ENCODE measurements at regions not wholly inside any gene's neighbourhood (a gene's known extent, or its start where the extent isn't known, plus 50 kb on each side); places are given as distances from the start of the nearest gene placed in this dataset.

DNA sequence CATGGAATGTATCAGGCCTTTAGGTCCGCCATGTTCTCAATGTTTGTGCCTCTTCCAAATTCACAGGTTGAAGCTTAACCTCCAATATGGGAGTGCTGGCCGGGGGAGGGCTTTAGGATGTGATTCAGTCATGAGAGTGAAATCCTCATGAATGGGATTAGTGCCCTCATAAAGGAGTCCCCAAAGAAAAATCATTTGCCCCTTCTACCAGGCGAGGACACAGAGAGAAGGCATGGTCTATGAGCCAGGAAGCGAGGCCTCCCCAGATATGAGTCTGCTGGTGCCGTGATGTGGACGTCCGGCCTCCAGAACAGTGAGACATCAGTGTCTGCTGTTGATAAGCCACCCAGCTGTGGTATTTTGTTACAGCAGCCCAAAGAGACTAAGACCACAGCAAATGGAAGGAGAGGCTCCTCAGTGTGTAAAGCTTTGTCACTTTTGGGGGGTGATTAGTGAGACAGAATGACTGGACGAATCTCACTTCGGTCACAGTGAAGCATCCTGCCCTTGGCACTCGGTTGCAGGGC is 231.3 kb upstream of the KLF6 start:
- Histone ChIP-seq H3K27ac (no peak overlapping the region), H3K27me3 (replicated peaks; ENCODE audit: insufficient read depth) (no peaks in the 10 kb centered on the region), H3K4me1 (ENCODE audit: control insufficient read depth in 1 of 2, low read depth in 2 of 2) (peaks cover 0 to 6% of the 10 kb centered on the region in 2 donors), H3K36me3 (no peaks in the 10 kb centered on the region), H3K9me3 (no peaks in the 10 kb centered on the region), H3K4me3 (no peak overlapping the region)
- DNase-seq (ENCODE audit: low spot score) (no peak), ATAC-seq (ENCODE audit: insufficient number of reproducible peaks, low FRiP score, low read depth) (no peak)
- no peak for TF ChIP-seq CTCF (IDR thresholded peaks at IDR 0.05)

DNA sequence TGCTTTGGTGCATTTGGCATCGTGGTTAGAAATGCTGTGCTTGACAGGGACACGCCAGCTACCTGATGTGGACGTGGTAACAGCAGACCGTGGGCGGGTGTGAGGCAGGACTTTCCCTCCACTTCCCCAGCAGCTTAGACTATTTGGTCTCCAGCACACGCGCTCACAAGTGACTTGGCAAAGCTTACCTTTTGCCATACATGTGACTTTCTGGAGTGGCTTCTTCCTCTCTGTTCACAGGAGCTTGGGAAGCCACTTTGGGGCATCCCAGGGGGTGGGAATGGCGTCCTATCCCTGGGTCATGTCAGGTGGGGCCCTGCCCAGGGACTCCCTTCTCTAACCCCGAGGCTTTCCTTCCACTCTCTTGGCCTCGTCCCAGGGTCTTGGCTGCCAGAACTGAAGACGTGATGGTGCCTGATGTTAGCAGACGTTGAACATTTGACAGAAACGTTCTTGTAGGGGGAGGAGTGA is 228.7 kb upstream of the KLF6 start:
- Histone ChIP-seq H3K4me1 (ENCODE audit: control insufficient read depth in 1 of 2, low read depth in 2 of 2) (peaks cover 0 to 6% of the 10 kb centered on the region in 2 donors), H3K36me3 (no peaks in the 10 kb centered on the region), H3K27ac (no peak overlapping the region), H3K4me3 (peak overlapping the region; percentile 24), H3K27me3 (replicated peaks; ENCODE audit: insufficient read depth) (no peaks in the 10 kb centered on the region), H3K9me3 (no peaks in the 10 kb centered on the region)
- ATAC-seq (ENCODE audit: insufficient number of reproducible peaks, low FRiP score, low read depth), result no peak
- TF ChIP-seq CTCF (IDR thresholded peaks at IDR 0.05), result no peak
- no peak for DNase-seq (ENCODE audit: low spot score)

DNA sequence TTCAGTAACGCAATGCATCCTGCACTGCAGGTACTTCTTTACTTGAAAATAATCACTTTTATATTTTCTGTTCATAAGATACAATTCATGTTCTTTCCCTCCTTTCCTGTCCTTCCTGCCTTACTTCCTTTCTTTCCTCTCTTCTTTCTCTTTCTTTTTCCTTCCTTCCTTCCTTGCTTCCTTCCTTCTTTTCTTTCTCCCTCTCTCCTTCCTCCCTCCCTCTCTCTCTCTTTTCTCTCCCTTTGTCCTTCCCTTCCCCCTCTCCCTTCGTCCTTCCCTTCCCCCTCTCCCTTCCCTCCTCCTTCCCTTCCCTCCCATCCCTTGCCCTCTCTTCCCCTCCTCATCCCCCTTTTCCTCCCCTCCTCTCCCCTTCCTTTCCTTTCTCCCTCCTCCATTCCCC is 227.8 kb upstream of the KLF6 start:
- Histone ChIP-seq H3K27ac (no peak overlapping the region), H3K4me3 (no peak overlapping the region), H3K27me3 (replicated peaks; ENCODE audit: insufficient read depth) (no peaks in the 10 kb centered on the region), H3K4me1 (ENCODE audit: control insufficient read depth in 1 of 2, low read depth in 2 of 2) (peaks cover 0 to 6% of the 10 kb centered on the region in 2 donors), H3K36me3 (no peaks in the 10 kb centered on the region), H3K9me3 (no peaks in the 10 kb centered on the region)
- TF ChIP-seq CTCF (IDR thresholded peaks at IDR 0.05), result no peak
- ATAC-seq (ENCODE audit: insufficient number of reproducible peaks, low FRiP score, low read depth) (no peak), DNase-seq (ENCODE audit: low spot score) (no peak)

GRCh38 chr10:4011136-4011812 is 226.3 kb upstream of the KLF6 start:
- ATAC-seq (ENCODE audit: insufficient number of reproducible peaks, low FRiP score, low read depth) (no peak), DNase-seq (ENCODE audit: low spot score) (no peak)
- no peaks in the 10 kb centered on the region for H3K36me3 ChIP-seq
- TF ChIP-seq CTCF (IDR thresholded peaks at IDR 0.05), result no peak
- no peak overlapping the region for H3K4me3 ChIP-seq
- no peaks in the 10 kb centered on the region for H3K27me3 ChIP-seq (replicated peaks; ENCODE audit: insufficient read depth)
- no peaks in the 10 kb centered on the region for H3K9me3 ChIP-seq
- H3K4me1 ChIP-seq (ENCODE audit: control insufficient read depth in 1 of 2, low read depth in 2 of 2), result peaks cover 0 to 6% of the 10 kb centered on the region in 2 donors
- no peak overlapping the region for H3K27ac ChIP-seq

GRCh38 chr10:4008676-4009382 is 223.8 kb upstream of the KLF6 start:
- no peaks in the 10 kb centered on the region for H3K27me3 ChIP-seq (replicated peaks; ENCODE audit: insufficient read depth)
- ATAC-seq (ENCODE audit: insufficient number of reproducible peaks, low FRiP score, low read depth) (no peak), DNase-seq (ENCODE audit: low spot score) (no peak)
- TF ChIP-seq CTCF (IDR thresholded peaks at IDR 0.05), result no peak
- no peaks in the 10 kb centered on the region for H3K9me3 ChIP-seq
- no peak overlapping the region for H3K27ac ChIP-seq
- H3K36me3 ChIP-seq, result no peaks in the 10 kb centered on the region
- H3K4me1 ChIP-seq (ENCODE audit: control insufficient read depth in 1 of 2, low read depth in 2 of 2), result peaks cover 0 to 5% of the 10 kb centered on the region in 2 donors
- no peak overlapping the region for H3K4me3 ChIP-seq
